ENCODE measurements at regions not wholly inside any gene's neighbourhood (a gene's known extent, or its start where the extent isn't known, plus 50 kb on each side); places are given as distances from the start of the nearest gene placed in this dataset.

- intact Hi-C loops (cut with micrococcal nuclease): no loop called here
These were observed 61.3 kb upstream of the NFKB1 start for GRCh38 chr4:102439812-102440211.

- intact Hi-C loops (cut with micrococcal nuclease): no loop called here
These were observed 60.7 kb upstream of the NFKB1 start for GRCh38 chr4:102440498-102440897.

GRCh38 chr4:102441978-102442911 is 58.9 kb upstream of the NFKB1 start:
- intact Hi-C loops (cut with micrococcal nuclease): no loop called here

- intact Hi-C loops (cut with micrococcal nuclease): loop anchor here (5.0 kb wide), 1 partner anchor 168 kb away; no protein-coding TSS in a partner anchor
These were observed 56.4 kb upstream of the NFKB1 start for GRCh38 chr4:102444752-102445151.

GRCh38 chr4:102445213-102445612 is 55.9 kb upstream of the NFKB1 start:
- intact Hi-C loops (cut with micrococcal nuclease): loop anchor here (5.0 kb wide), 1 partner anchor 167 kb away; no protein-coding TSS in a partner anchor

GRCh38 chr4:102447413-102447812 is 53.7 kb upstream of the NFKB1 start:
- intact Hi-C loops (cut with micrococcal nuclease): loop anchor here (1.0 to 5.0 kb wide), 4 partner anchors 16 to 381 kb away; no protein-coding TSS in a partner anchor

- intact Hi-C loops (cut with micrococcal nuclease): loop anchor here (1.0 to 5.0 kb wide), 12 partner anchors 13 to 649 kb away; partner anchors contain the start of genes BDH2, CISD2, NFKB1 and SLC39A8
These were observed 51.3 kb upstream of the NFKB1 start for GRCh38 chr4:102449751-102450352.

- intact Hi-C loops (cut with micrococcal nuclease): no loop called here
These were observed 49.9 kb upstream of the NFKB1 start for GRCh38 chr4:102451266-102451665.

All from T-helper 1 cell treated with Interleukin-12 subunit alpha and Interleukin-12 subunit beta and Interleukin-4 antibody, amounts not matched to agents 30 ng/mL and 1 ng/mL, for 36 hours (primary cell).